OCI-LY3 (cell line): ENCODE measurements at regions not wholly inside any gene's neighbourhood (a gene's known extent, or its start where the extent isn't known, plus 50 kb on each side); places are given as distances from the start of the nearest gene placed in this dataset.

Experiments
- H2AFZ ChIP-seq: fragments of 200-600, 300-600 bp; shearing (Covaris generic); 2 replicates; pipeline ENCODE4 v1.6.0; 2014; ENCODE audit warnings: antibody characterized with exemption, low read depth, low read length
- H3K27ac ChIP-seq: fragments of 200-600, 300-600 bp; sonication (generic); 2 replicates; pipeline ENCODE4 v1.5.1; 2014; ENCODE audit warnings: mild to moderate bottlenecking, low read length, moderate library complexity, mixed read lengths
- H3K27me3 ChIP-seq: fragments of 200-600, 300-600 bp; sonication (generic); 2 replicates; pipeline ENCODE4 v1.6.1; 2014; ENCODE audit warnings: low read depth, low read length, mixed read lengths
- H3K36me3 ChIP-seq: fragments of 200-600, 300-600 bp; sonication (generic); replicated peaks from 2 replicates; pipeline ENCODE3; 2014; ENCODE audit warnings: low read depth, low read length, mixed read lengths
- H3K4me1 ChIP-seq: fragments of 300-600, 200-600 bp; sonication (generic); 2 replicates; pipeline ENCODE4 v1.6.1; 2014; ENCODE audit warnings: low read length, mixed read lengths
- H3K4me2 ChIP-seq: fragments of 200-600, 300-600 bp; sonication (generic); 2 replicates; pipeline ENCODE4 v1.6.1; 2014; ENCODE audit warnings: low read length, mixed read lengths
- H3K4me3 ChIP-seq: fragments of 300-600, 200-600 bp; sonication (generic); 2 replicates; pipeline ENCODE4 v1.5.1; 2014; ENCODE audit warnings: antibody characterized with exemption, mild to moderate bottlenecking, low read length, moderate library complexity
- H3K79me2 ChIP-seq: fragments of 300-600, 200-600 bp; shearing (Covaris generic); 2 replicates; pipeline ENCODE4 v1.6.1; 2014; ENCODE audit warnings: mild to moderate bottlenecking, low read length, mixed read lengths
- H3K9ac ChIP-seq: fragments of 300-600, 200-600 bp; shearing (Covaris generic); 2 replicates; pipeline ENCODE4 v1.6.0; 2014; ENCODE audit warnings: mild to moderate bottlenecking, low read length, moderate library complexity
- H3K9me3 ChIP-seq: fragments of 200-600, 300-600 bp; shearing (Covaris generic); 2 replicates; pipeline ENCODE4 v1.6.1; 2014; ENCODE audit warnings: low read length, mixed read lengths; ENCODE audit not compliant: insufficient read depth
- H4K20me1 ChIP-seq: fragments of 200-600, 300-600 bp; sonication (generic); 2 replicates; pipeline ENCODE4 v1.6.1; 2016; ENCODE audit warnings: low read length, mixed read lengths; ENCODE audit not compliant: insufficient read depth
- CTCF ChIP-seq: fragments of 200-600, 300-600 bp; sonication (generic); IDR thresholded peaks from 2 replicates; pipeline ENCODE4 v1.5.1; 2014; ENCODE audit warnings: antibody characterized with exemption, low read length, low read depth
- EZH2phosphoT487 ChIP-seq: fragments of 200-600 bp; shearing (Covaris generic); IDR thresholded peaks from 2 replicates; pipeline ENCODE4 v1.6.1; 2018; ENCODE audit warnings: antibody characterized with exemption, mixed run types, low read depth

DNA sequence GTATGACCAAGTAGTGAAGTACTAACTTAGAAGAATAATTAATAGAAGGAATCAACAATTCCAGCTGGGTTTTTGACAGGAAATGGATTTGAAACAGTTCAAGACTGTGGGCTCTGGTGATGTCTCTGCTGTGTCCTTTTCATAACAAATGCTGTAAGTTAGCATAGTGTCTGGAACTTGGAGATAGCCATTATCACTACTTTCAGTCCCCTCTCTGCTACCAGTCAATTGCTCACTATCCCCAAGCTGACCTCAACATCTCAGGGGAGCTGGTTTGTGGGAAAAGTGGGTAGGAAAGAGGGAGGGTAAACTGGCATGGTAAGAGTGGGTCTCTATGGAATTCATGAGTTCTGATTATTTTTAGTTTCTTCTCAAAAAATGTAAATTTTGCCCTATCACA, 231.4 kb upstream of the MID1 start:
- no peaks in the 10 kb centered on the region for H4K20me1 ChIP-seq
- no peaks in the 10 kb centered on the region for H3K27me3 ChIP-seq
- H3K4me1 ChIP-seq: no peaks in the 10 kb centered on the region
- no peaks in the 10 kb centered on the region for H3K36me3 ChIP-seq
- H3K27ac ChIP-seq: no peak overlapping the region
- TF ChIP-seq CTCF (no peak), EZH2phosphoT487 (no peak)
- no peaks in the 10 kb centered on the region for H3K79me2 ChIP-seq
- no peak overlapping the region for H3K4me2 ChIP-seq
- H3K4me3 ChIP-seq: no peak overlapping the region
- H3K9me3 ChIP-seq: no peaks in the 10 kb centered on the region
- no peak overlapping the region for H3K9ac ChIP-seq
- no peak overlapping the region for H2AFZ ChIP-seq

GRCh38 chrX:10854594-10854993, 234.2 kb upstream of the MID1 start:
- H3K27me3 ChIP-seq: no peaks in the 10 kb centered on the region
- no peaks in the 10 kb centered on the region for H3K36me3 ChIP-seq
- H3K4me1 ChIP-seq: no peaks in the 10 kb centered on the region
- H3K4me3 ChIP-seq: no peak overlapping the region
- H3K27ac ChIP-seq: no peak overlapping the region
- no peak overlapping the region for H3K9ac ChIP-seq
- no peaks in the 10 kb centered on the region for H3K9me3 ChIP-seq
- H4K20me1 ChIP-seq: no peaks in the 10 kb centered on the region
- TF ChIP-seq EZH2phosphoT487: no peak
- TF ChIP-seq CTCF: no peak
- H3K79me2 ChIP-seq: no peaks in the 10 kb centered on the region
- no peak overlapping the region for H3K4me2 ChIP-seq
- no peak overlapping the region for H2AFZ ChIP-seq

DNA sequence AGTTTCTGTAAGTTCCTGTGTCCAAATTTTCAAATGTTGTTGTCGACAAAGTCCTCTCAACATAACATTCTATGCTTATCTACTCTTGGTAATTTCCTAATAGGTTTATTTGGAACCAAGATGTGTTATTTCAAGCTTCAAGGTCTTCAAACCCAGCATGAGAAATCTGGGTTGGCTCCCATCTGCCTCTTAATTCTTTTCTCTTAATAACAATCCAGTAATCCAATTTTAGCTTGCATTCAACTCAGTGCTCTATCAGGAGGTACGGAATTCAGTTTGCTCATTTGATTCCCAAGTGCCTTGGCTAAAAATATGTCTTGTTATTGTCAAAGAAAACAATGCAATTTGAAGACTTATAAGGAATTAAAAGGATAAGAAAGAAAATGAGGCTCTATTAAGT, 235.5 kb upstream of the MID1 start:
- Histone ChIP-seq H3K79me2 (no peaks in the 10 kb centered on the region), H3K9me3 (no peaks in the 10 kb centered on the region), H3K4me1 (no peaks in the 10 kb centered on the region), H2AFZ (no peak overlapping the region), H3K27ac (no peak overlapping the region), H3K4me3 (no peak overlapping the region), H3K36me3 (no peaks in the 10 kb centered on the region), H3K27me3 (no peaks in the 10 kb centered on the region), H3K9ac (no peak overlapping the region), H4K20me1 (no peaks in the 10 kb centered on the region), H3K4me2 (no peak overlapping the region)
- TF ChIP-seq CTCF (no peak), EZH2phosphoT487 (no peak)

DNA sequence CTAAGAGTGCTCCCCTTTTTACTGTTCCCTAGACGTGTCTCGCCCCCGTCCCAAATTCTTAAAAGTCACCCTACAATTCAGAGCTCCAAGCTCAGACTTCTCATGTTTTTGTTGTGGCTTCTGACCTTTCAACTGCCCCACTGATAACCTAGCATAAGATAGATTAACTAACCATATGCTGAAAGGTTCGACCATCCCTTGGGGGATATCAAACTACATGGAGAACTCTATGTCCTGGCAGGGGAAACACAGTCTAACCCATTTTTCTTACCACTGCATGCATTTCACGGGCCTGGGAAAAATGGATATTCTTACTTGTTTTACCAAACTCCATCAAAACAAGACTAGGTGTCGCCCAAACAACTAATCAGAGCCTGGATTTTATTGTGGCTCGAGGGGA, 236.4 kb upstream of the MID1 start:
- no peaks in the 10 kb centered on the region for H3K4me1 ChIP-seq
- no peaks in the 10 kb centered on the region for H3K27me3 ChIP-seq
- H3K4me2 ChIP-seq: no peak overlapping the region
- H3K36me3 ChIP-seq: no peaks in the 10 kb centered on the region
- no peaks in the 10 kb centered on the region for H4K20me1 ChIP-seq
- TF ChIP-seq CTCF: no peak
- TF ChIP-seq EZH2phosphoT487: no peak
- H3K27ac ChIP-seq: no peak overlapping the region
- no peak overlapping the region for H3K4me3 ChIP-seq
- H3K9me3 ChIP-seq: no peaks in the 10 kb centered on the region
- no peak overlapping the region for H3K9ac ChIP-seq
- H2AFZ ChIP-seq: no peak overlapping the region
- H3K79me2 ChIP-seq: no peaks in the 10 kb centered on the region
